ENCODE measurements at regions not wholly inside any gene's neighbourhood (a gene's known extent, or its start where the extent isn't known, plus 50 kb on each side); places are given as distances from the start of the nearest gene placed in this dataset.

- H3K4me2 ChIP-seq (ENCODE audit: insufficient read depth, low read length), result no peak overlapping the region
- H3K79me2 ChIP-seq (ENCODE audit: control insufficient read depth, insufficient read depth, low read length), result no peaks in the 10 kb centered on the region
- H2AFZ ChIP-seq (ENCODE audit: low read depth, low read length), result no peak overlapping the region
- FAIRE-seq, result no peak
- intact Hi-C loops (cut with micrococcal nuclease) (no loop called here), dilution Hi-C loops (cut with MboI; ENCODE audit: extremely low pct_ligation_motif_present, low sequenced_read_pairs) (no loop called here)
- no peaks in the 10 kb centered on the region for H3K9me1 ChIP-seq (replicated peaks; ENCODE audit: control insufficient read depth, extremely low read depth, insufficient read depth, low read length)
- no peaks in the 10 kb centered on the region for H3K9me3 ChIP-seq (replicated peaks; ENCODE audit: control insufficient read depth, insufficient read depth, low read length)
- H3K4me3 ChIP-seq (replicated peaks in 1 of 3; ENCODE audit: insufficient read depth in 1 of 3, low read depth in 1 of 3, low read length in 3 of 3), result no peak overlapping the region
- no peak for DNase-seq (ENCODE audit: low read depth, low spot score)
- ChIA-PET CTCF (no interaction called here), POLR2A (no interaction called here)
- no peak overlapping the region for H3K9ac ChIP-seq (replicated peaks; ENCODE audit: extremely low read depth, insufficient read depth, low read length)
- H3K4me1 ChIP-seq (ENCODE audit: control insufficient read depth, extremely low read depth, insufficient read depth, low read length), result no peaks in the 10 kb centered on the region
- no peak overlapping the region for H3K27ac ChIP-seq (ENCODE audit: insufficient read depth, low read depth, low read length)
- no peaks in the 10 kb centered on the region for H3K36me3 ChIP-seq (ENCODE audit: control insufficient read depth in 2 of 2, extremely low read depth in 1 of 2, insufficient read depth in 2 of 2, low read length in 2 of 2)
- H4K20me1 ChIP-seq (replicated peaks; ENCODE audit: control insufficient read depth, extremely low read depth, insufficient read depth, low read length), result no peaks in the 10 kb centered on the region
- no peaks in the 10 kb centered on the region for H3K27me3 ChIP-seq (ENCODE audit: control insufficient read depth in 2 of 2, insufficient read depth in 2 of 2, low read length in 2 of 2)
- TF ChIP-seq POLR2AphosphoS5 (IDR thresholded peaks at IDR 0.05; ENCODE audit: insufficient read depth, low read depth, low read length), result no peak
- BruUV-seq (replicated peaks), result no TSS peak
Measured at GRCh38 chr10:125264091-125264490, 103.7 kb upstream of the CTBP2 start.

DNA sequence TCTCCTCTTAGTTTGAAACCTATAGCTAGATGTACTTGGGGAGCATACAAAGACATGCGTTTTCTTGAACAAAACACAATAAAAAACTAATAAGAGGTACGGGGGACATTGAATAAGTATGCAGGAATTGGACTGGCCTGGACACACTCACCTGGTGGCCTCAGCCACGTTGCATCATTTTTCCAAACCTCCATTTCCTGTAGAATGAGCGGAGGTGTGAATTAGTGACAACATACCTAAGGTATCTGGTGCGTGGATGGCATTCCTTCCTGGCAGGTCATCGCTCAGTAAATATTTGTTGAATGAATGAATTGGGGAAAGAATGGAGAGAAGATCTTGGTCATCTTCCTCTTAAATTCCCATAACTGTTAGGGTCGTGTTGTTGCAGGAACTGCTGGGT lies 103.2 kb upstream of the CTBP2 start:
- no TSS peak for BruUV-seq (replicated peaks)
- Histone ChIP-seq H3K36me3 (ENCODE audit: control insufficient read depth in 2 of 2, extremely low read depth in 1 of 2, insufficient read depth in 2 of 2, low read length in 2 of 2) (no peaks in the 10 kb centered on the region), H4K20me1 (replicated peaks; ENCODE audit: control insufficient read depth, extremely low read depth, insufficient read depth, low read length) (no peaks in the 10 kb centered on the region), H3K4me1 (ENCODE audit: control insufficient read depth, extremely low read depth, insufficient read depth, low read length) (no peaks in the 10 kb centered on the region), H3K9me3 (replicated peaks; ENCODE audit: control insufficient read depth, insufficient read depth, low read length) (no peaks in the 10 kb centered on the region), H2AFZ (ENCODE audit: low read depth, low read length) (no peak overlapping the region), H3K79me2 (ENCODE audit: control insufficient read depth, insufficient read depth, low read length) (no peaks in the 10 kb centered on the region), H3K9me1 (replicated peaks; ENCODE audit: control insufficient read depth, extremely low read depth, insufficient read depth, low read length) (no peaks in the 10 kb centered on the region), H3K27me3 (ENCODE audit: control insufficient read depth in 2 of 2, insufficient read depth in 2 of 2, low read length in 2 of 2) (no peaks in the 10 kb centered on the region), H3K9ac (replicated peaks; ENCODE audit: extremely low read depth, insufficient read depth, low read length) (no peak overlapping the region), H3K4me3 (replicated peaks in 1 of 3; ENCODE audit: insufficient read depth in 1 of 3, low read depth in 1 of 3, low read length in 3 of 3) (no peak overlapping the region), H3K27ac (ENCODE audit: insufficient read depth, low read depth, low read length) (no peak overlapping the region), H3K4me2 (ENCODE audit: insufficient read depth, low read length) (no peak overlapping the region)
- no peak for DNase-seq (ENCODE audit: low read depth, low spot score)
- FAIRE-seq, result no peak
- no peak for TF ChIP-seq CTCF (IDR thresholded peaks at IDR 0.05; ENCODE audit: extremely low read depth in 1 of 2, insufficient read depth in 1 of 2, low read depth in 1 of 2, low read length in 2 of 2)
- no peak for TF ChIP-seq MYC (IDR thresholded peaks at IDR 0.05; ENCODE audit: low read depth, low read length)
- no peak for TF ChIP-seq FOS (IDR thresholded peaks at IDR 0.05; ENCODE audit: borderline replicate concordance, insufficient read depth, low read length)
- no peak for TF ChIP-seq EZH2 (IDR thresholded peaks at IDR 0.05; ENCODE audit: borderline replicate concordance, low read depth, low read length, severe bottlenecking)
- no peak for TF ChIP-seq MAX (IDR thresholded peaks at IDR 0.05; ENCODE audit: insufficient read depth, insufficient read length)
- no peak for TF ChIP-seq GATA2 (IDR thresholded peaks at IDR 0.05; ENCODE audit: insufficient read depth, insufficient read length, low read depth, low read length)
- TF ChIP-seq POLR2A (IDR thresholded peaks at IDR 0.05; ENCODE audit: low read depth, low read length), result no peak
- no peak for TF ChIP-seq POLR2AphosphoS5 (IDR thresholded peaks at IDR 0.05; ENCODE audit: insufficient read depth, low read depth, low read length)
- no peak for TF ChIP-seq JUN (IDR thresholded peaks at IDR 0.05; ENCODE audit: borderline replicate concordance, insufficient read depth, insufficient read length, low read depth)
- dilution Hi-C loops (cut with MboI; ENCODE audit: extremely low pct_ligation_motif_present, low sequenced_read_pairs), result no loop called here
- POLR2A ChIA-PET, result no interaction called here
- intact Hi-C loops (cut with micrococcal nuclease), result no loop called here
- CTCF ChIA-PET, result no interaction called here
